ENCODE measurements at regions not wholly inside any gene's neighbourhood (a gene's known extent, or its start where the extent isn't known, plus 50 kb on each side); places are given as distances from the start of the nearest gene placed in this dataset.
"Not testable (repeated sequence)": the region's sequence is repeated elsewhere in the genome, so short reads cannot be mapped to it uniquely, and the experiment has no call there.

DNA sequence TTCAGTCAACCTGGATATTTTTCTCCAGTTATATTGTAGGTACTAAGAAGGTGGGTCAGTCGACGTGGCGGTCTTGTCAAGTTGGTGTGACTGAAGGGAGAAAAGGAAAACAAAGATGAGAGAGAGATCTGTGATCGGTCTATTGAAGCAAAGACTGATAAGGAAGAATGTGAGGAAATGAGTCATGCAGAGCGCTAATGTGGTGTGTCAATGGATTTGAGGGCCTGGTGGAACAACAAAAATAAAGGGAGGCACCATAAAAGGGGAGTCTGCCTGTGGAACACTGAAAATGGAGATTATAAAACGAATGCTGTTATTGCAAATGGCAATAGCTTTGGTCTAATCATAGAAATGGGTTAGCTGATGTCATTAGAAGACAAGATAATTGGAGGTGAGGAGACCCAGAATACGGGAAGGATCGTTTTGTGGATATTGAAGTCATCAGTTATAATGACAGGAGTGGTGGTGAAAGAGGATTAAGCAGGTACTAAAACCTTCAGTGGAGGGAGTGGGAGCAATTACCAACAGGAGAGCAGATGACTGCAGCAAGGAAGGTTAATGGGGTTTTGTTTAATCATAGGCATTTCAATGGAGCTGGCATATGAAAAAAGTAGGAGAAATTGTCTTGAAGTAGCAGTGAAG lies 599.1 kb upstream of the FSHR start:
- H3K4me3 ChIP-seq (ENCODE audit: low read depth, poor library complexity, severe bottlenecking): no peak overlapping the region
- no peak for DNase-seq (ENCODE audit: low spot score in 2 of 2)
- TF ChIP-seq POLR2A (IDR thresholded peaks at IDR 0.05): no peak
- TF ChIP-seq, protein P1, sequence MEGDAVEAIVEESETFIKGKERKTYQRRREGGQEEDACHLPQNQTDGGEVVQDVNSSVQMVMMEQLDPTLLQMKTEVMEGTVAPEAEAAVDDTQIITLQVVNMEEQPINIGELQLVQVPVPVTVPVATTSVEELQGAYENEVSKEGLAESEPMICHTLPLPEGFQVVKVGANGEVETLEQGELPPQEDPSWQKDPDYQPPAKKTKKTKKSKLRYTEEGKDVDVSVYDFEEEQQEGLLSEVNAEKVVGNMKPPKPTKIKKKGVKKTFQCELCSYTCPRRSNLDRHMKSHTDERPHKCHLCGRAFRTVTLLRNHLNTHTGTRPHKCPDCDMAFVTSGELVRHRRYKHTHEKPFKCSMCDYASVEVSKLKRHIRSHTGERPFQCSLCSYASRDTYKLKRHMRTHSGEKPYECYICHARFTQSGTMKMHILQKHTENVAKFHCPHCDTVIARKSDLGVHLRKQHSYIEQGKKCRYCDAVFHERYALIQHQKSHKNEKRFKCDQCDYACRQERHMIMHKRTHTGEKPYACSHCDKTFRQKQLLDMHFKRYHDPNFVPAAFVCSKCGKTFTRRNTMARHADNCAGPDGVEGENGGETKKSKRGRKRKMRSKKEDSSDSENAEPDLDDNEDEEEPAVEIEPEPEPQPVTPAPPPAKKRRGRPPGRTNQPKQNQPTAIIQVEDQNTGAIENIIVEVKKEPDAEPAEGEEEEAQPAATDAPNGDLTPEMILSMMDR (IDR thresholded peaks at IDR 0.05): no peak
- intact Hi-C loops (cut with DNase I; ENCODE audit: low total_unique reads): no loop called here
- WGBS, 2 donors: 76 to 77% methylated on average over 8 of the region's 8 CpGs

GRCh38 chr2:49737606-49738005 lies 583.3 kb upstream of the FSHR start:
- no peak for DNase-seq (ENCODE audit: low spot score in 2 of 2)
- TF ChIP-seq, protein P1 (IDR thresholded peaks at IDR 0.05): no peak
- no peak for TF ChIP-seq POLR2A (IDR thresholded peaks at IDR 0.05)
- intact Hi-C loops (cut with DNase I; ENCODE audit: low total_unique reads): no loop called here
- 73 to 77% methylated on average over 2 of the region's 2 CpGs for WGBS, 2 donors
- H3K4me3 ChIP-seq (ENCODE audit: low read depth, poor library complexity, severe bottlenecking): no peak overlapping the region

- intact Hi-C loops (cut with DNase I; ENCODE audit: low total_unique reads); H3K4me3 ChIP-seq (ENCODE audit: low read depth, poor library complexity, severe bottlenecking); DNase-seq (ENCODE audit: low spot score in 2 of 2): not testable (repeated sequence)
- whole genome bisulfite sequencing, 2 donors: 75 to 98% methylated on average over 4 of the region's 4 CpGs
These were observed 578.6 kb upstream of the FSHR start for GRCh38 chr2:49732924-49733323.

DNA sequence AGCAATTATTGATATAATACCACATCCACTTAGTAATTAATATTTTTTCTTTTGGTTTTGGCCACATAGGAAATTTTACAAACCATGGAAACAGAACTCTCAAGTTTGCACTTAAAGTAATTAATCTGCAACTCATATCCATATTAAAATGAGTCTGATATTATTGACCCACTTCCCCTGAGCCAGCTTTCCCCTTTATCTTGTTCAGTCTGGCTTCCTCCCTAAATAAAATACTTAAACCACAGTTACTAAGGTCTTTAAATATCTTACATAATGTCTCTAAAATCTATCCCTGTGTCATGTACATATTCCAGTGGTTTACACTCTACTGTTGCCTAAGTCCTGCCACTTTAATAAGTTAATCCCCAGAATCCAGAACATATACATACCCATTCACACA lies 564.9 kb upstream of the FSHR start:
- intact Hi-C loops (cut with DNase I; ENCODE audit: low total_unique reads): no loop called here
- H3K4me3 ChIP-seq (ENCODE audit: low read depth, poor library complexity, severe bottlenecking): no peak overlapping the region
- TF ChIP-seq, protein P1 (IDR thresholded peaks at IDR 0.05): no peak
- no peak for TF ChIP-seq POLR2A (IDR thresholded peaks at IDR 0.05)
- DNase-seq (ENCODE audit: low spot score in 2 of 2): no peak

DNA sequence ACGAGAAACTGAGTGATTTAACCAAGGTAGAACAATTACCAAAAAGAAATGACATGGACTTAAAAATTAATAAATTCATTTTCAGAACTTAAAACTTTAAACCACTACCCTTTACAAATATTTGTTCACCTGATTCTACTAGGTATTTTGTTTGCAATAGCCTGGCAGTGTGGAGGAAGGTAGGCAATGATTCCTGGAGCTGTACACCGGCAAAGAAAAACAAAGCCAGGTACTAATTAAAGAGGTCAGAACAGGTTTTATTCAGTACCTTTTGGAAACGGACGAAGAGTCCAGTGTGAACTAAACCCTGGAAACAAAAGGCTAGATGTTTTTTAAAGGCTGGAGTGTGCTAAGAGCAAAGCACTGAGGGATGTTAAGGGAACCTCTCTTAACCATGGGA lies 561.3 kb upstream of the FSHR start:
- DNase-seq (ENCODE audit: low spot score in 2 of 2): no peak
- intact Hi-C loops (cut with DNase I; ENCODE audit: low total_unique reads): no loop called here
- 76 to 86% methylated on average over 4 of the region's 4 CpGs for WGBS, 2 donors
- TF ChIP-seq, protein P1 (IDR thresholded peaks at IDR 0.05): no peak
- TF ChIP-seq POLR2A (IDR thresholded peaks at IDR 0.05): no peak
- no peak overlapping the region for H3K4me3 ChIP-seq (ENCODE audit: low read depth, poor library complexity, severe bottlenecking)

DNA sequence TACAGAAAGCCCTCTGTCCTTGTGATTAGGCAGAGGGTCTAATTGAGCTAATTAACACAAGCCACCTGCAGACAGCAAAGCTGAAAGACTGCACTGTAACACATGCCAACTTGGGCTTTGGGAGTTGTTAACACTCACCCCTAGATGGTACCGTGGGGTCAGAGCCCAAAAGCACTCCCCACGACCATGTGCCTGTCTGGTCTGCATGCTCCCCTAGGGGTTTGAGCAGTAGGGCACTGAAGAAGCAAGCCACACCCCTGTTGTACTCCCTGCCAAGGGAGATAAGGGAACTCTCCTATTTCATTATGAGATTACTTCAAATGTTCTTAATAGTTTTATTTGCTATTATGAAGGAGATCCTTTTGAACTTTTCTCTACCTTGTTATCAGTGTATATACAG lies 560.1 kb upstream of the FSHR start:
- no peak overlapping the region for H3K4me3 ChIP-seq (ENCODE audit: low read depth, poor library complexity, severe bottlenecking)
- TF ChIP-seq, protein P1 (IDR thresholded peaks at IDR 0.05): no peak
- TF ChIP-seq POLR2A (IDR thresholded peaks at IDR 0.05): no peak
- intact Hi-C loops (cut with DNase I; ENCODE audit: low total_unique reads): no loop called here
- no peak for DNase-seq (ENCODE audit: low spot score in 2 of 2)
- WGBS, 2 donors: 47 to 57% methylated on average over 2 of the region's 2 CpGs
